Smooth muscle cell (in vitro differentiated cells): ENCODE measurements at regions not wholly inside any gene's neighbourhood (a gene's known extent, or its start where the extent isn't known, plus 50 kb on each side); places are given as distances from the start of the nearest gene placed in this dataset.

Experiments
- DNase-seq: peaks from one replicate; lab custom pipeline; 2025; ENCODE audit not compliant: unreplicated experiment; lab: John Stamatoyannopoulos, UW
- H2AFZ ChIP-seq: fragments of 200-600 bp; sonication (generic); 2 replicates; pipeline ENCODE4 v1.6.0; 2016; ENCODE audit warnings: antibody characterized with exemption, low read depth, mild to moderate bottlenecking
- H3F3A ChIP-seq: fragments of 200-600 bp; sonication (generic); 2 replicates; pipeline ENCODE4 v1.6.0; 2017; ENCODE audit warnings: antibody characterized with exemption, low read depth
- H3K27ac ChIP-seq: fragments of 200-600 bp; sonication (generic); 2 replicates; pipeline ENCODE4 v1.5.1; 2016; ENCODE audit warnings: low read depth, mild to moderate bottlenecking
- H3K27me3 ChIP-seq: fragments of 200-600 bp; sonication (generic); 2 replicates; pipeline ENCODE4 v1.6.1; 2016; ENCODE audit warnings: low read depth, mild to moderate bottlenecking
- H3K36me3 ChIP-seq: fragments of 200-600 bp; sonication (generic); 2 replicates; pipeline ENCODE4 v1.5.1; 2016; ENCODE audit warnings: low read depth
- H3K4me1 ChIP-seq: fragments of 200-600 bp; sonication (generic); 2 replicates; pipeline ENCODE4 v1.5.1; 2016; ENCODE audit warnings: low read depth
- H3K4me2 ChIP-seq: fragments of 200-600 bp; sonication (generic); 2 replicates; pipeline ENCODE4 v1.6.0; 2016; ENCODE audit warnings: mild to moderate bottlenecking
- H3K4me3 ChIP-seq: fragments of 200-600 bp; sonication (generic); 2 replicates; pipeline ENCODE4 v1.5.1; 2016; ENCODE audit warnings: mild to moderate bottlenecking
- H3K79me2 ChIP-seq: fragments of 200-600 bp; sonication (generic); 2 replicates; pipeline ENCODE4 v1.6.0; 2016; ENCODE audit warnings: low read depth, mild to moderate bottlenecking
- H3K9ac ChIP-seq: fragments of 200-600 bp; sonication (generic); 2 replicates; pipeline ENCODE4 v1.6.0; 2016; ENCODE audit warnings: low read depth
- H3K9me3 ChIP-seq: fragments of 200-600 bp; sonication (generic); replicated peaks from 2 replicates; pipeline ENCODE4 v1.5.1; 2016; ENCODE audit warnings: low read depth
- H4K20me1 ChIP-seq: fragments of 200-600 bp; sonication (generic); 2 replicates; pipeline ENCODE4 v1.6.0; 2016; ENCODE audit warnings: low read depth
- CTCF ChIP-seq: fragments of 200-600 bp; sonication (generic); IDR thresholded peaks from 2 replicates; pipeline ENCODE4 v1.5.1; 2017; ENCODE audit warnings: borderline replicate concordance, mild to moderate bottlenecking, antibody characterized with exemption; ENCODE audit not compliant: insufficient read depth, poor library complexity, severe bottlenecking
- WGBS: methylation state at CpG from one replicate; pipeline ENCODE4 v1.1.7; 2016; ENCODE audit warnings: low lambda C conversion rate; 5-methylcytosine and 5-hydroxymethylcytosine counted together

GRCh38 chr5:120236360-120236759 lies 227.7 kb upstream of the PRR16 start:
- H3K4me3 ChIP-seq, result no peak overlapping the region
- no peaks in the 10 kb centered on the region for H3F3A ChIP-seq
- no peaks in the 10 kb centered on the region for H3K27me3 ChIP-seq
- no peaks in the 10 kb centered on the region for H3K4me1 ChIP-seq
- WGBS, result 99% methylated on average over 3 of the region's 3 CpGs
- H3K79me2 ChIP-seq, result no peaks in the 10 kb centered on the region
- no peak overlapping the region for H2AFZ ChIP-seq
- DNase-seq, result no peak
- no peak for TF ChIP-seq CTCF
- no peaks in the 10 kb centered on the region for H3K36me3 ChIP-seq
- H3K27ac ChIP-seq, result no peak overlapping the region
- H3K9ac ChIP-seq, result no peak overlapping the region
- no peaks in the 10 kb centered on the region for H4K20me1 ChIP-seq
- no peaks in the 10 kb centered on the region for H3K9me3 ChIP-seq
- no peak overlapping the region for H3K4me2 ChIP-seq

GRCh38 chr5:120239086-120239485 lies 225.0 kb upstream of the PRR16 start:
- H3F3A ChIP-seq, result no peaks in the 10 kb centered on the region
- TF ChIP-seq CTCF, result no peak
- H3K9ac ChIP-seq, result no peak overlapping the region
- H3K9me3 ChIP-seq, result no peaks in the 10 kb centered on the region
- no peak overlapping the region for H3K4me3 ChIP-seq
- no peak overlapping the region for H3K4me2 ChIP-seq
- no peaks in the 10 kb centered on the region for H4K20me1 ChIP-seq
- H3K27ac ChIP-seq, result no peak overlapping the region
- 92% methylated on average over 1 of the region's 1 CpG for WGBS
- H2AFZ ChIP-seq, result peak overlapping the region; percentile 47
- H3K79me2 ChIP-seq, result no peaks in the 10 kb centered on the region
- no peak for DNase-seq
- no peaks in the 10 kb centered on the region for H3K36me3 ChIP-seq
- no peaks in the 10 kb centered on the region for H3K27me3 ChIP-seq
- no peaks in the 10 kb centered on the region for H3K4me1 ChIP-seq

- Histone ChIP-seq H3K79me2 (no peaks in the 10 kb centered on the region), H2AFZ (no peak overlapping the region), H4K20me1 (no peaks in the 10 kb centered on the region), H3K9me3 (no peaks in the 10 kb centered on the region), H3F3A (no peaks in the 10 kb centered on the region), H3K4me1 (no peaks in the 10 kb centered on the region), H3K27me3 (no peaks in the 10 kb centered on the region), H3K36me3 (no peaks in the 10 kb centered on the region), H3K27ac (no peak overlapping the region), H3K4me3 (no peak overlapping the region), H3K4me2 (no peak overlapping the region), H3K9ac (no peak overlapping the region)
- TF ChIP-seq CTCF, result no peak
- no peak for DNase-seq
Observed at GRCh38 chr5:120240706-120241105, 223.4 kb upstream of the PRR16 start.

GRCh38 chr5:120241400-120241799 lies 222.7 kb upstream of the PRR16 start:
- H3K79me2 ChIP-seq, result no peaks in the 10 kb centered on the region
- peak overlapping the region; percentile 3 for H2AFZ ChIP-seq
- no peaks in the 10 kb centered on the region for H4K20me1 ChIP-seq
- no peak overlapping the region for H3K9ac ChIP-seq
- H3K4me1 ChIP-seq, result no peaks in the 10 kb centered on the region
- 11% methylated on average over 1 of the region's 1 CpG for WGBS
- no peaks in the 10 kb centered on the region for H3K27me3 ChIP-seq
- no peak for DNase-seq
- no peak overlapping the region for H3K4me3 ChIP-seq
- no peak for TF ChIP-seq CTCF
- H3K36me3 ChIP-seq, result no peaks in the 10 kb centered on the region
- H3K27ac ChIP-seq, result no peak overlapping the region
- H3K9me3 ChIP-seq, result no peaks in the 10 kb centered on the region
- H3F3A ChIP-seq, result no peaks in the 10 kb centered on the region
- no peak overlapping the region for H3K4me2 ChIP-seq
